ENCODE measurements at regions not wholly inside any gene's neighbourhood (a gene's known extent, or its start where the extent isn't known, plus 50 kb on each side); places are given as distances from the start of the nearest gene placed in this dataset.

DNA sequence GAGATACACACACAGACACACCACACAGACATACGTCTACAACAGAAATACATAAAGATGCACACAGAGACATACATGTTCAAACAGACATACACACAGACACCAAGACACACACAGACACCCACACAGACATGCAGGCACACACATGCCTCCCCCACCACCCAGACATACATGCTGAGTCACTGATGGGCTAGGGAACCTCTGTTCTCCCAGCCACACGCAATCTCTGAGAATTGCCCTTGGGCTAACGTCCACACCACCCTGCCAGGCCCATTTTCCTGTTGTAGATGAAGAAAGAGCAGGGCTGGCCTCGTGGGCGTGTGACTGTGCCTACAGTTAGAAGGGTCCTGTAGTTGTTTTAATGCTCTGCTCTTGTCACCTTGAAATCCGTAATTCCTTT, 261.9 kb downstream of the KCNRG start:
- no peak overlapping the region for H3K27ac ChIP-seq
- peaks cover 0 to 11% (median 4%) of the 10 kb centered on the region in 4 donors for H3K9me3 ChIP-seq
- no peak for DNase-seq
- intact Hi-C loops (cut with DNase I; ENCODE audit: low total_unique reads), result no loop called here
- no peaks in the 10 kb centered on the region for H3K27me3 ChIP-seq
- 91 to 95% (median 93%) methylated on average over 6 of the region's 6 CpGs for WGBS, 5 donors
- no peak for TF ChIP-seq POLR2A (IDR thresholded peaks at IDR 0.05)
- TF ChIP-seq, protein P1, sequence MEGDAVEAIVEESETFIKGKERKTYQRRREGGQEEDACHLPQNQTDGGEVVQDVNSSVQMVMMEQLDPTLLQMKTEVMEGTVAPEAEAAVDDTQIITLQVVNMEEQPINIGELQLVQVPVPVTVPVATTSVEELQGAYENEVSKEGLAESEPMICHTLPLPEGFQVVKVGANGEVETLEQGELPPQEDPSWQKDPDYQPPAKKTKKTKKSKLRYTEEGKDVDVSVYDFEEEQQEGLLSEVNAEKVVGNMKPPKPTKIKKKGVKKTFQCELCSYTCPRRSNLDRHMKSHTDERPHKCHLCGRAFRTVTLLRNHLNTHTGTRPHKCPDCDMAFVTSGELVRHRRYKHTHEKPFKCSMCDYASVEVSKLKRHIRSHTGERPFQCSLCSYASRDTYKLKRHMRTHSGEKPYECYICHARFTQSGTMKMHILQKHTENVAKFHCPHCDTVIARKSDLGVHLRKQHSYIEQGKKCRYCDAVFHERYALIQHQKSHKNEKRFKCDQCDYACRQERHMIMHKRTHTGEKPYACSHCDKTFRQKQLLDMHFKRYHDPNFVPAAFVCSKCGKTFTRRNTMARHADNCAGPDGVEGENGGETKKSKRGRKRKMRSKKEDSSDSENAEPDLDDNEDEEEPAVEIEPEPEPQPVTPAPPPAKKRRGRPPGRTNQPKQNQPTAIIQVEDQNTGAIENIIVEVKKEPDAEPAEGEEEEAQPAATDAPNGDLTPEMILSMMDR (IDR thresholded peaks at IDR 0.05), result no peak
- no peak for TF ChIP-seq POLR2AphosphoS5 (IDR thresholded peaks at IDR 0.05)
- TF ChIP-seq EP300 (IDR thresholded peaks at IDR 0.05), result no peak
- no peaks in the 10 kb centered on the region for H3K4me1 ChIP-seq
- no peaks in the 10 kb centered on the region for H3K36me3 ChIP-seq
- H3K4me3 ChIP-seq, result no peak overlapping the region

DNA sequence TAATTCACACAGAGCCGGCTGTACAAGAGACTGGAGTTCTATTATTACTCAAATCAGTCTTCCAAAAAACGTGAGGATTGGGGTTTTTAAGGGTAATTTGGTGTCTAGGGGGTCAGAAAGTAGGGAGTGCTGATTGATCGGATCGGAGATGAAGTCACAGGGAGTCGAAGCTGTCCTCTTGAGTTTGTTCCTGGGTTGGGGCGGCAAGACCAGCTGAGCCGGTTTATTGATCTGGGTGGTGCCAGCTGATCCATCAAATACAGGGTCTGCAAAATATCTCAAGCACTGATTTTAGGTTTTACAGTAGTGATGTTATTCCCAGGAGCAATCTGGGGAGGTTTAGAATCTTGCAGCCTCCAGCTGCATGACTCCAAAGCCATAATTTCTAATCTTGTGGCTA, 262.7 kb downstream of the KCNRG start:
- Histone ChIP-seq H3K4me1 (no peaks in the 10 kb centered on the region), H3K36me3 (no peaks in the 10 kb centered on the region), H3K27ac (no peak overlapping the region), H3K9me3 (peaks cover 0 to 13% (median 4%) of the 10 kb centered on the region in 4 donors), H3K4me3 (no peak overlapping the region), H3K27me3 (no peaks in the 10 kb centered on the region)
- intact Hi-C loops (cut with DNase I; ENCODE audit: low total_unique reads), result no loop called here
- no peak for DNase-seq
- TF ChIP-seq EP300 (IDR thresholded peaks at IDR 0.05), result no peak
- TF ChIP-seq, protein P1 (IDR thresholded peaks at IDR 0.05), result no peak
- TF ChIP-seq POLR2A (IDR thresholded peaks at IDR 0.05), result no peak
- no peak for TF ChIP-seq POLR2AphosphoS5 (IDR thresholded peaks at IDR 0.05)
- WGBS, 5 donors, result 91 to 94% (median 93%) methylated on average over 7 of the region's 7 CpGs

DNA sequence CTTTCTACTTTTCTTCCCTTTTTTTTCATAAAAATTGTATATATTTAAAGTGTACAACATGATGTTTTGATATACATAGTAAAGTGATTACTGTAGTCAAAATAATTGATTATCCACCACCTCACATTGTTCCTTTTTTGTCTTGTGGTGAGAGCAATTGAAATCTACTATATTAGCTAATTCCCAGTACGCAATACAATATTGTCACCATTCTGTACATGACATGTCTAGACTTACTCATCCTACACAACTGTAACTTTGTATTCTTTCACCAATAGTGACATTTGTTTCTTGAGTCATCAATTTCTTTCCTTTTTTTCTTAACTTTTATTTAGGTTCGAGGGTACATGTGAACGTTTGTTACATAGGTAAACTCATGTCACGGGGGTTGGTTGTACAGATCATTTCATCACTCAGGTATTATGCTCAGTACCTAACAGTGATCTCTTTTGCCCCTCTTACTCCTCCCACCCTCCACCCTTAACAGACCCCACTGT, 265.2 kb downstream of the KCNRG start:
- H3K4me1 ChIP-seq, result peaks cover 0 to 4% (median 0%) of the 10 kb centered on the region in 4 donors
- no peaks in the 10 kb centered on the region for H3K27me3 ChIP-seq
- peaks cover 0 to 13% (median 4%) of the 10 kb centered on the region in 4 donors for H3K9me3 ChIP-seq
- TF ChIP-seq POLR2AphosphoS5 (IDR thresholded peaks at IDR 0.05) (no peak), POLR2A (IDR thresholded peaks at IDR 0.05) (no peak), EP300 (IDR thresholded peaks at IDR 0.05) (no peak)
- TF ChIP-seq, protein P1 (IDR thresholded peaks at IDR 0.05), result no peak
- H3K4me3 ChIP-seq, result no peak overlapping the region
- intact Hi-C loops (cut with DNase I; ENCODE audit: low total_unique reads), result no loop called here
- WGBS, 5 donors, result 94 to 98% (median 95%) methylated on average over 4 of the region's 4 CpGs
- DNase-seq, result no peak
- no peaks in the 10 kb centered on the region for H3K36me3 ChIP-seq
- no peak overlapping the region for H3K27ac ChIP-seq

DNA sequence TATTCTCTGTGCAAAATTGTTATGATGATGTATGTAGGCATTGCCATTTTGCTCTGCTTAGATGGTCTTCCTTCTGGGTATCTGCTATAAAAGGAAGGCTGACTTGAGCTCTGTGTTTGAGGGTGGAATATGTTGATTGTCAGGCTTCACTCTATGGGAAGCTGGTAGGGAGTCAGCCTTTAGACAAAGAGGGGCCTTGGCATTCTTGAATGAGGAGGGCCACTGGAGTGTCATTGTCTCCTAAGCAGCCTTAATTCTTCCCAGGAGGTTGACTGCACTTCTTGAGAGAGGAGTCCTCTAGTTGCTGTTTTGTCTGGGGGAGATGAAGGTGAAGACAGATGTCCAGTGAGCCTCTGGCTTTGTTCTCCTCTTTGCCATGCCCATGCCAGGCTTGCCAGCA, 266.8 kb downstream of the KCNRG start:
- Histone ChIP-seq H3K36me3 (no peaks in the 10 kb centered on the region), H3K27ac (no peak overlapping the region), H3K4me3 (no peak overlapping the region), H3K9me3 (peaks cover 0 to 13% (median 4%) of the 10 kb centered on the region in 4 donors), H3K4me1 (peaks cover 0 to 4% (median 2%) of the 10 kb centered on the region in 4 donors), H3K27me3 (no peaks in the 10 kb centered on the region)
- TF ChIP-seq POLR2AphosphoS5 (IDR thresholded peaks at IDR 0.05) (no peak), POLR2A (IDR thresholded peaks at IDR 0.05) (no peak), EP300 (IDR thresholded peaks at IDR 0.05) (no peak)
- TF ChIP-seq, protein P1 (IDR thresholded peaks at IDR 0.05), result no peak
- intact Hi-C loops (cut with DNase I; ENCODE audit: low total_unique reads), result no loop called here
- DNase-seq, result no peak
